GM12875 (cell line): ENCODE measurements at regions not wholly inside any gene's neighbourhood (a gene's known extent, or its start where the extent isn't known, plus 50 kb on each side); places are given as distances from the start of the nearest gene placed in this dataset.
"Not testable (repeated sequence)": the region's sequence is repeated elsewhere in the genome, so short reads cannot be mapped to it uniquely, and the experiment has no call there.

Source experiments
- H3K4me3 ChIP-seq: one replicate; pipeline ENCODE4 v1.5.1; 2011; ENCODE audit warnings: low read depth, low read length, control low read depth
- TF ChIP-seq, protein P1 (sequence below): IDR thresholded peaks from 2 replicates; pipeline ENCODE4 v1.5.1; 2011; ENCODE audit warnings: low read depth, mild to moderate bottlenecking, control low read depth, inconsistent platforms, low read length, moderate library complexity, borderline replicate concordance; ENCODE audit not compliant: insufficient read depth

DNA sequence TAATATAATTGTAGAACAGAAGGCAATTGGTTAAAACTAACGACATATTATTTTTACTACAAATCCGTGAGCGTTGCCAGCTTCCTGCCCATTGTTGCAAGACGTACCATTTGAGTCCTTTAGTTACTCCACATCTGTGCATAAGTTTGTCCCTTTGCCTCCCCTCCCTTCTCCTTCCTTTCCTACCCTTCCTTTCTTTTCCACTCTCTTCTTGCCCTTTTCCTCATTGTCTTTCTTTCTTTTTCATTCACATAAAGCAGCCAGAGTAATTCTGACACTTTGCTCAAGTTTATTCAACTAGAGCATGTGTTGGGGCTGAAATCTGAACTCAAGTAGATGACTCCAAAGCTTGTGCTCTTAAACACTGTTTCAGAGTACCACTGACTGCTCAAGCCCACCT lies 239.1 kb downstream of the FOXG1 start:
- H3K4me3 ChIP-seq, result no peak overlapping the region
- TF ChIP-seq, protein P1, sequence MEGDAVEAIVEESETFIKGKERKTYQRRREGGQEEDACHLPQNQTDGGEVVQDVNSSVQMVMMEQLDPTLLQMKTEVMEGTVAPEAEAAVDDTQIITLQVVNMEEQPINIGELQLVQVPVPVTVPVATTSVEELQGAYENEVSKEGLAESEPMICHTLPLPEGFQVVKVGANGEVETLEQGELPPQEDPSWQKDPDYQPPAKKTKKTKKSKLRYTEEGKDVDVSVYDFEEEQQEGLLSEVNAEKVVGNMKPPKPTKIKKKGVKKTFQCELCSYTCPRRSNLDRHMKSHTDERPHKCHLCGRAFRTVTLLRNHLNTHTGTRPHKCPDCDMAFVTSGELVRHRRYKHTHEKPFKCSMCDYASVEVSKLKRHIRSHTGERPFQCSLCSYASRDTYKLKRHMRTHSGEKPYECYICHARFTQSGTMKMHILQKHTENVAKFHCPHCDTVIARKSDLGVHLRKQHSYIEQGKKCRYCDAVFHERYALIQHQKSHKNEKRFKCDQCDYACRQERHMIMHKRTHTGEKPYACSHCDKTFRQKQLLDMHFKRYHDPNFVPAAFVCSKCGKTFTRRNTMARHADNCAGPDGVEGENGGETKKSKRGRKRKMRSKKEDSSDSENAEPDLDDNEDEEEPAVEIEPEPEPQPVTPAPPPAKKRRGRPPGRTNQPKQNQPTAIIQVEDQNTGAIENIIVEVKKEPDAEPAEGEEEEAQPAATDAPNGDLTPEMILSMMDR, result no peak

DNA sequence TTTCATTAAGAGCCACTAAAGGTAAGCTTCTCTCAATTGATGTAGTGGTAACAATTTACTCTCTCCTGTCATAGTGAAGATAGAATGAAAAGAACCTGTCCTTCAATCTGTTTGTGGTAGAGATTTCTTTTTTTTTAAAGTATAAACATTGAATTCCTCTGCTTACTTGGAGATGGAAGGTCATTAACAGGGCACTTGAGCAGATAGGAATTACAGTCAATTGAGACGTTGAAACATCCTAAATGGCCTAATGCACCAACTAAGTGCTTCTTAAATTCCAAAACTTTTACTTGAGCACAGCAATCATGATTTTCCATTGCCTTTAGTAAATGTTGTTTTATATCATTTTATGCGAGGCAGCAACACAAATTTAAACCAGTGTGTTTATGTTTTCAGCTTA lies 241.4 kb downstream of the FOXG1 start:
- TF ChIP-seq, protein P1, result no peak
- H3K4me3 ChIP-seq, result no peak overlapping the region

DNA sequence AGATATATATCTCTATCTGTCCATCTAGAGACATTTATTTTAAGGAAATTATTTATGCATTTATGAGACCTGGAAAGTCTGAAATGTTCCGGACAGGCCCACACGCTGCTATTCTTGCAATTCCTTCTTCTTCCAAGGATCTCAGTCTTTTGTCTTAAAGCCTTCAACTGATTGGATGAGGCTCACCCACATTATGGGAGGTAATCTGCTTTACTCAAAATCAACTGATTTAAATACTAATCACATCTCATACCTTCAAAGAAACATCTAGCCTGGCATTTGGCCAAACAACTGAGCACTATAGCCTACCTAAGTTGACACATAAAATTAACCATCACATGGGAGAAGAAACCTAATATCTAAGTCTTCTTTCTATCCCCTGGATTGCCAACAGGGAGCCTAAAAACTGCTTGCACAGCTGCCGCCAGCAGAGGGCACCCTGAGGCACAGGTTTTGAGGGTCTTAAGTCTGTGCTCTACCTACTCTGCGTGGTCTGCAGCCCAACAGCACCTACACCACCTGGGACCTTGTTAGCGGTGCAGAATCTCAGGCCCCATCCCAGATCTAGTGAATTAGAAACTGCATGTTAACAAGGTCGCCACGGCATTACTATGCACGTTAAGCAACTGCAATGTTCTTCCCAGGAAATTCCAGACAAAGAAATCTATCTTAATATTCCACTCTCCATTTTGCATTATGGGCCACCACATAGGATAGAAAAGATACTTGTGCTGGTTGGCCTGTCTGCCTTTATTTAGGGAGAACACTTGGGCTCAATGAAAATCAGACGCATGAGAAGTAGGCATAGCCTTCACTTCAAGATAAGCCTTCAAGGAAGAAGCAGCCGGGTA lies 249.7 kb downstream of the FOXG1 start:
- no peak overlapping the region for H3K4me3 ChIP-seq
- TF ChIP-seq, protein P1, result peak; percentile 74

DNA sequence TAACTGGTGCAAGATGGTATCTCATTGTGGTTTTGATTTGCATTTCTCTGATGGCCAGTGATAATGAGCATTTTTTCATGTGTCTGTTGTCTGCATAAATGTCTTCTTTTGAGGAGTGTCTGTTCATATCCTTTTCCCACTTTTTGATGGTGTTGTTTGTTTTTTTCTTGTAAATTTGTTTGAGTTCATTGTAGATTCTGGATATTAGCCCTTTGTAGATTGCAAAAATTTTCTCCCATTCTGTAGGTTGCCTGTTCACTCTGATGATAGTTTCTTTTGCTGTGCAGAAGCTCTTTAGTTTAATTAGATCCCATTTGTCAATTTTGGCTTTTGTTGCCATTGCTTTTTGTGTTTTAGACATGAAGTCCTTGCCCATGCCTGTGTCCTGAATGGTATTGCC lies 256.9 kb downstream of the FOXG1 start:
- not testable (repeated sequence) for H3K4me3 ChIP-seq

DNA sequence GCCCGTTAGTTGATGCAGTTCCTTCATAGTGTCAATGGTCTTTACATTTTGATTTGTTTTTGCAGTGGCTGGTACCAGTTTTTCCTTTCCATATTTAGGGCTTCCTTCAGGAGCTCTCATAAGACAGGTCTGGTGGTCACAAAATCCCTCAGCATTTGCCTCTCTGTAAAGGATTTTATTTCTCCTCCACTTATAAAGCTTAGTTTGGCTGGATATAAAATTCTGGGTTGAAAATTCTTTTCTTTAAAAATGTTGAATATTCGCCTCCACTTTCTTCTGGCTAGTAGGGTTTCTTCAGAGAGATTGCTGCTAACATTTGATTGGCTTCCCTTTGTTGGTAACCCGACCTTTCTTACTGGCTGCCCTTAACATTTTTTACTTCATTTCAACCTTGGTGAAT lies 260.9 kb downstream of the FOXG1 start:
- not testable (repeated sequence) for H3K4me3 ChIP-seq

DNA sequence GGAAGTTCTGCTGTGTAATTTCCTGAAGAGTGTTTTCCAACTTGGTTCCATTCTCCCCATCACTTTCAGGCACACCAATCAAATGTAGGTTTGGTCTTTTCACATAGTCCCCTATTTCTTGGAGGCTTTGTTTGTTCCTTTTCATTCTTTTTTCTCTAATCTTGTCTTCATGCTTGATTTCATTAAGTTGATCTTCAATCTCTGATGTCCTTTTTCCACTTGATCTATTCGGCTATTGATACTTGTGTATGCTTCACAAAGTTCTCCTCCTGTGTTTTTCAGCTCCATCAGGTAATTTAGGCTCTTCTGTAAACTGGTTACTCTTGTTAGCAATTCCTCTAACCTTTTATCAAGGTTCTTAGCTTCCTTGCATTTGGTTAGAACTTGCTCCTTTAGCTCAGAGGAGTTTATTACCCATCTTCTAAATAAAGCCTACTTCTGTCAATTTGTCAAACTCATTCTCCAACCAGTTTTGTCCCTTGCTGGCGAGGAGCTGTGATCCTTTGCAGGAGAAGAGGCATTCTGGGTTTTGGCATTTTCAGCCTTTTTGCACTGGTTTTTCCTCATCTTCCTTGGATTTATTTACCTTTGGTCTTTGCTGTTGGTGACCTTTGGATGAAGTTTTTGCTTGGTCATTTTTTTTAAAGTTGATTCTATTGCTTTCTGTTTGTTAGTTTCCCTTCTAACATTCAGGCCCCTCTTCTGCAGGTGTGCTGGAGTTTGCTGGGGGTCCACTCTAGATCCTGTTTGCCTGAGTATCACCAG lies 261.5 kb downstream of the FOXG1 start:
- not testable (repeated sequence) for H3K4me3 ChIP-seq

DNA sequence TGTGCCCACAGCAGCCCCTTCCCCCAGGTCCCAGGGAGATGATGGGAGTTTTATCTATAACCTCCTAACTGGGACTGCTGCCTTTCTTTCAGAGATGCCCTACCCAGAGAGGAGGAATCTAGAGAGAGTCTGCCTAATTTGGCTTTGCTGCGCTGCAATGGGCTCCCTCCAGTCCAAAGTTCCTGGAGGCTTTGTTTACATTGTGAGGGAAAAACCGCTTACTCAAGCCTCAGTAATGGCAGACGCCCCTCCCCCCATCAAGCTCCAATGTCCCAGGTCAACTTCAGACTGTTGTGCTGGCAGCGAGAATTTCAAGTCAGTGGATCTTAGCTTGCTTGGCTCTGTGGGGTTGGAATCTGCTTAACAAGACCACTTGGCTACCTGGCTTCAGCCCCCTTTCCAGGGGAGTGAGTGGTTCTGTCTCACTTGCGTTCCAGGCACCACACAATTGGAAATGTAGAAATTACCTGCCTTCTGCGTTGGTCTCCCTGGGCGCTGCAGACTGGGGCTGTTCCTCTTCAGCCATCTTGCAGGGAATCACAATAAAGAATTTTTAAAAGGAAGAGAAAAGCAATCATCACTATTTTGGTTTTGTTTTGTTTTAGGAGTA lies 262.5 kb downstream of the FOXG1 start:
- no peak overlapping the region for H3K4me3 ChIP-seq

DNA sequence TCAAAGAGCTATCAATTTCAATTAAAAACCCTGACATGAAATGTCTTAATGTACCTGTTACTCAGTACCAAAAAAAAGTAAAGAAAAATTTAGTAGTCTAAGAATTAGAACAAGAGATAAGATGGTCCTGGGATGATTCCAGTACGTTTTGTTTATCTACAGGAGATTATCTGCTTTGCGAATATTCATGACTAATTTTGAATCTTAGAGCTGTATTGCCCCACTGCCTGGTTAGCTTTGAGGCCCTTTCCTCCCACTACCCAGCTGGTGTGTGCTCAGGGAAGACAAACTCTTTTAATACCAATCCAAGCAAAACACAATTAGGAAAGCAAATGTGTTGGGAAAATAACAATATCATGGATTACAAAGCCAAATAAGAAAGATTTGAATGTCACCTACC lies 263.5 kb downstream of the FOXG1 start:
- no peak overlapping the region for H3K4me3 ChIP-seq
- TF ChIP-seq, protein P1, result no peak

More for the DNA sequence above, 262.5 kb downstream of the FOXG1 start:
- TF ChIP-seq, protein P1, result no peak
